Epithelial cell of proximal tubule (primary cell): ENCODE measurements at regions not wholly inside any gene's neighbourhood (a gene's known extent, or its start where the extent isn't known, plus 50 kb on each side); places are given as distances from the start of the nearest gene placed in this dataset.
A peak's percentile ranks its signal among the peaks of the same experiment; 100 is the strongest.

Experiments used
- DNase-seq: peaks from one replicate; pipeline ENCODE4 v3.0.0-alpha.2; 2011; ENCODE audit warnings: low read depth
- H3K4me3 ChIP-seq: 2 replicates; pipeline ENCODE4 v1.5.1; 2011; ENCODE audit warnings: low read depth, mild to moderate bottlenecking, low read length
- TF ChIP-seq, protein P1 (sequence below): conservative IDR thresholded peaks from 2 replicates; pipeline ENCODE4 v1.5.1; 2012; ENCODE audit warnings: low read depth, mild to moderate bottlenecking, low read length

DNA sequence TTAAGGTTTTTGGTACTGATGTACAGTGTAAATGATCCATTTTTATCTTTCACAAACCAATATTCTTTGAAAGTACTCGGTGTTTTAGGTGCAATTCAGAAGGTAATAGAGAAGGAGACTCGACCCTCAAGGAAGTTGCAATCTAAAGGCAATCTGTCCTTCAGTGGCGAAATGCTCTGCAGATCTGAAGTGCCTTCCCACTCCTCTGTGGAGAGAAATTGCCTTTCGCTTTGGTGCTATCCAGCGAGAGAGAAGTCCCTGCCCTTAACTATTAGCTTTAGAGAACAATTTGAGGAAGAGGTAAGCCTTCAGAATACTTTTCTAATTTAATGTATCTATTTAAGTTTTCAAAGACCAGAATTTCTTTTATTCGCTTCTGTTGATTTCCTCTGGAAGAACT is 371.8 kb upstream of the FANCL start:
- DNase-seq: no peak
- no peak overlapping the region for H3K4me3 ChIP-seq
- TF ChIP-seq, protein P1, sequence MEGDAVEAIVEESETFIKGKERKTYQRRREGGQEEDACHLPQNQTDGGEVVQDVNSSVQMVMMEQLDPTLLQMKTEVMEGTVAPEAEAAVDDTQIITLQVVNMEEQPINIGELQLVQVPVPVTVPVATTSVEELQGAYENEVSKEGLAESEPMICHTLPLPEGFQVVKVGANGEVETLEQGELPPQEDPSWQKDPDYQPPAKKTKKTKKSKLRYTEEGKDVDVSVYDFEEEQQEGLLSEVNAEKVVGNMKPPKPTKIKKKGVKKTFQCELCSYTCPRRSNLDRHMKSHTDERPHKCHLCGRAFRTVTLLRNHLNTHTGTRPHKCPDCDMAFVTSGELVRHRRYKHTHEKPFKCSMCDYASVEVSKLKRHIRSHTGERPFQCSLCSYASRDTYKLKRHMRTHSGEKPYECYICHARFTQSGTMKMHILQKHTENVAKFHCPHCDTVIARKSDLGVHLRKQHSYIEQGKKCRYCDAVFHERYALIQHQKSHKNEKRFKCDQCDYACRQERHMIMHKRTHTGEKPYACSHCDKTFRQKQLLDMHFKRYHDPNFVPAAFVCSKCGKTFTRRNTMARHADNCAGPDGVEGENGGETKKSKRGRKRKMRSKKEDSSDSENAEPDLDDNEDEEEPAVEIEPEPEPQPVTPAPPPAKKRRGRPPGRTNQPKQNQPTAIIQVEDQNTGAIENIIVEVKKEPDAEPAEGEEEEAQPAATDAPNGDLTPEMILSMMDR: no peak

DNA sequence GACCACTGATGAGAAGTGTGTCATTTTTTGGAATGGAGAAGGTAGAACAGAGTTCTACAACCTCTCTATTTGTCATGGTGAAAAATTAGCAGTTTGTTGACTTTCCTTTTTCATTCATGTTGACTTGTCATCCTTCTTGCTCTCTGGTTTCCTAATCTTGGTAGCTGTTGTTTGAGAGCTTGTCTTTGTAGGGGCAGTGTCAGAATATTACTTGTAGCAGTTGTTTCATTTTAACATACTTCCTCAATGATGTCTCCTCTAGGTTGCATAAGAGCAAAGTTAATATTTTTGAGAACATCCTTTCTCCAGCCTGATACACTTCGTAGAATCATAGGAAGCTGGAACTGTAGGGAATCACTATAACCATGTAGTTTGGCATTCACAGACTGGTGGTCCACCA is 368.2 kb upstream of the FANCL start:
- no peak overlapping the region for H3K4me3 ChIP-seq
- TF ChIP-seq, protein P1: no peak
- no peak for DNase-seq

DNA sequence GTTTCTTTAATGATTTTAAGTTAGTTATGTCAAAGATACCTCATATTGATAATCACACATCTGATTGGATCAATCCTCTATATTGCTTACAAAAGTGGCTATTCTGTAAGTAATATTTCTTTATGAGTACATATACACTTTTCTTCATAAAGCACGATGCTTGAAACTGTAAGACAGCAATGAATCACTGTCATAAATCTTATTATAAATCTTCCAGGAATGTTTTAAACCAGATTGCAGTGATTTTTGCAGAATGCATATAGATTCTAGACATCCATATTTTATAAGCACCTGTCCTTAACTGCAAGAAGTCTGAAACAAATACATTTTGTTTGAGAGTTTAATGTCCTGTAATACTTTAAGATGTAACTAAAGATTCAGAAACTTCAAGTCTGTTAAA is 367.0 kb upstream of the FANCL start:
- no peak overlapping the region for H3K4me3 ChIP-seq
- no peak for DNase-seq
- TF ChIP-seq, protein P1: no peak

DNA sequence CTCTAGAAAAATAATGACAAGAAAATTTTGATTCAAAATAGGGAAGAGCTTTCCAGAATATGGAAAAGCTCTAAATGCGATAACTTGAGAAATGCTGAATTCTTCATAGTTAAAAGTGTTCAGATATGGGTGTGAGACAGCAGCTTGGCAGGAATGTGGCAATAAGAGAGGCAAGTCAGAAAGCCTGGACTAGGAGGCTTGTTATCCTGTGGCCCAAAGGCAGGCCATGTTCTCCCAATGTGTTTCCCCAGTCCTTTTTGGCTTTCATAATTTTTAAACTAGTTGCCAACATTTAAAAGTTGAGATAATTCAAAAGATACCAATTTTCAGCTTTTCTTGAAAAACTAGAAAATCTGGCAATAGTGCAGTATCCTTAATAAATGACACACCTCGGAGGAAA is 366.3 kb upstream of the FANCL start:
- TF ChIP-seq, protein P1: no peak
- DNase-seq: no peak
- no peak overlapping the region for H3K4me3 ChIP-seq

- no peak for DNase-seq
- TF ChIP-seq, protein P1: no peak
- H3K4me3 ChIP-seq: no peak overlapping the region
Measured at GRCh38 chr2:58606799-58607198, 365.7 kb upstream of the FANCL start.

GRCh38 chr2:58604096-58604495 is 363.0 kb upstream of the FANCL start:
- TF ChIP-seq, protein P1: no peak
- no peak for DNase-seq

DNA sequence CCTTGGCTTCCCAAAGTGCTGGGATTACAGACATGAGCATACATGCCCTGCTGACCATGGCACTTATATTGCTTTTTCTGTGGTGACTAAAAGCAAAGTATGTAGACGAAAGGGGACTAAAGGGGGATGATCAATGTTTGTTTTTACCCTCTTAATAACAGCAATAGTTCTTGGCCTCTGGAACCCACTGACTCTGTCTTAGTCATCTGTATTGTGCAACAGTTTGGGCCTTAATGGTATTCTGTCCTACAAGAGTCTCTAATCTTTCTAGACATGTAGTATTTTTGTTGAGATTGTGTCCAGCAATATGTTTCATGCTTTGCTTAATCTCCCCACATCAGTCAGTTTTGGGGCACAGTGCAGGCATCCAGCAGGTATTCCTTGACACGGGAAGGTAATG is 359.9 kb upstream of the FANCL start:
- TF ChIP-seq, protein P1: no peak
- H3K4me3 ChIP-seq: no peak overlapping the region
- DNase-seq: peak; percentile 2

More at GRCh38 chr2:58604096-58604495, 363.0 kb upstream of the FANCL start:
- H3K4me3 ChIP-seq: no peak overlapping the region
